ENCODE measurements at regions not wholly inside any gene's neighbourhood (a gene's known extent, or its start where the extent isn't known, plus 50 kb on each side); places are given as distances from the start of the nearest gene placed in this dataset.

DNA sequence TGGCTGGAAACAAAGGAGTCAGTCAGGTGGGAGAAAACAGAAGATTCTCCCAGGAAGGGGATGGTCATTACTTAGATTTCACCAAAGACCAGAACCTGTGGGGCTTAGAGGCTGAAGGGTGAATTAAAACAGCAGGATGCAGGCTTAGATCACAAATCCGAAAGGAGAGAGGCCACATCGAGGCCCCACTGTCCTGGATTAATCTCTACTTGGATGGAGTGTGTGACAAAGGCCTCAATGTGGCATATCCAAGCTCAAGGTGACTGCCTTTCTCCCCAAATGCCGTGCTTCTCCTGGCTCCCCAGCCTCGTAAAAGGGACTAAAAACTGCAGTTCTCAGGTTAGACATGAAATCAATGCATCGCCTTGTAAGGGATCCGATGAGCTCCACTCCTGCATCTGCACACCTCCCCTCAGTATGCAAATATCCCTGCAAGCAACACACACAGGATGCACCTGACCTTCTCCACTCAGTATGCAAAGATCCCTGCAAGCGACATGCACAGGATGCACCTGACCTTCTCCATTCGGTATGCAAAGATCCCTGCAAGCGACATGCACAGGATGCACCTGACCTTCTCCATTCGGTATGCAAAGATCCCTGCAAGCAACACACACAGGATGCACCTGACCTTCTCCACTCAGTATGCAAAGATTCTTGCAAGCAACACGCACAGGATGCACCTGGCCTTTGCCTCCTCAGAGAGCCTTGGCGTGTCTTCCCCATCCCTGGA, 447.4 kb downstream of the BRD1 start:
- TF ChIP-seq POLR2A (IDR thresholded peaks at IDR 0.05; ENCODE audit: borderline replicate concordance, extremely low read depth, insufficient read depth, insufficient read length) = no peak
- no peak for TF ChIP-seq TCF7L2 (IDR thresholded peaks at IDR 0.05; ENCODE audit: borderline replicate concordance, extremely low read depth, insufficient read depth, insufficient read length)
- TF ChIP-seq EZH2 (IDR thresholded peaks at IDR 0.05) = no peak
- TF ChIP-seq, protein P1, sequence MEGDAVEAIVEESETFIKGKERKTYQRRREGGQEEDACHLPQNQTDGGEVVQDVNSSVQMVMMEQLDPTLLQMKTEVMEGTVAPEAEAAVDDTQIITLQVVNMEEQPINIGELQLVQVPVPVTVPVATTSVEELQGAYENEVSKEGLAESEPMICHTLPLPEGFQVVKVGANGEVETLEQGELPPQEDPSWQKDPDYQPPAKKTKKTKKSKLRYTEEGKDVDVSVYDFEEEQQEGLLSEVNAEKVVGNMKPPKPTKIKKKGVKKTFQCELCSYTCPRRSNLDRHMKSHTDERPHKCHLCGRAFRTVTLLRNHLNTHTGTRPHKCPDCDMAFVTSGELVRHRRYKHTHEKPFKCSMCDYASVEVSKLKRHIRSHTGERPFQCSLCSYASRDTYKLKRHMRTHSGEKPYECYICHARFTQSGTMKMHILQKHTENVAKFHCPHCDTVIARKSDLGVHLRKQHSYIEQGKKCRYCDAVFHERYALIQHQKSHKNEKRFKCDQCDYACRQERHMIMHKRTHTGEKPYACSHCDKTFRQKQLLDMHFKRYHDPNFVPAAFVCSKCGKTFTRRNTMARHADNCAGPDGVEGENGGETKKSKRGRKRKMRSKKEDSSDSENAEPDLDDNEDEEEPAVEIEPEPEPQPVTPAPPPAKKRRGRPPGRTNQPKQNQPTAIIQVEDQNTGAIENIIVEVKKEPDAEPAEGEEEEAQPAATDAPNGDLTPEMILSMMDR (IDR thresholded peaks at IDR 0.05 in 2 of 3, conservative IDR thresholded peaks at IDR 0.05 in 1 of 3; ENCODE audit: borderline replicate concordance in 1 of 3, insufficient read depth in 1 of 3, low read depth in 2 of 3, low read length in 2 of 3) = no peak
- TF ChIP-seq, protein P2, sequence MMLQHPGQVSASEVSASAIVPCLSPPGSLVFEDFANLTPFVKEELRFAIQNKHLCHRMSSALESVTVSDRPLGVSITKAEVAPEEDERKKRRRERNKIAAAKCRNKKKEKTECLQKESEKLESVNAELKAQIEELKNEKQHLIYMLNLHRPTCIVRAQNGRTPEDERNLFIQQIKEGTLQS (IDR thresholded peaks at IDR 0.05) = no peak
- TF ChIP-seq RAD21 (IDR thresholded peaks at IDR 0.05; ENCODE audit: low read depth) = no peak
- TF ChIP-seq CBX3 (IDR thresholded peaks at IDR 0.05; ENCODE audit: low read depth) = no peak
- TF ChIP-seq ZNF274 (IDR thresholded peaks at IDR 0.05; ENCODE audit: low read depth, low read length) = no peak
- TF ChIP-seq YY1 (IDR thresholded peaks at IDR 0.05; ENCODE audit: extremely low read depth, insufficient replicate concordance, low read depth, low read length) = no peak
- TF ChIP-seq SP1 (IDR thresholded peaks at IDR 0.05; ENCODE audit: low read depth) = no peak
